Loucy (cell line): ENCODE measurements at regions not wholly inside any gene's neighbourhood (a gene's known extent, or its start where the extent isn't known, plus 50 kb on each side); places are given as distances from the start of the nearest gene placed in this dataset.

Source experiments
- H2AFZ ChIP-seq: fragments of 200-600 bp; sonication (generic); 2 replicates; pipeline ENCODE4 v1.6.0; 2016; ENCODE audit warnings: antibody characterized with exemption, mild to moderate bottlenecking, low read length, moderate library complexity
- H3F3A ChIP-seq: fragments of 200-600 bp; 2 replicates; pipeline ENCODE4 v1.6.0; 2016; ENCODE audit warnings: antibody characterized with exemption, low read depth, mild to moderate bottlenecking
- H3K27me3 ChIP-seq: fragments of 200-600 bp; sonication (generic); 2 replicates; pipeline ENCODE4 v1.6.1; 2014; ENCODE audit warnings: low read length, mild to moderate bottlenecking; ENCODE audit not compliant: insufficient read depth, poor library complexity, severe bottlenecking
- H3K36me3 ChIP-seq: fragments of 200-600 bp; sonication (generic); 2 replicates; pipeline ENCODE4 v1.6.1; 2016; ENCODE audit warnings: low read length; ENCODE audit not compliant: insufficient read depth
- H3K4me1 ChIP-seq: fragments of 200-600 bp; sonication (generic); 2 replicates; pipeline ENCODE4 v1.5.1; 2014; ENCODE audit warnings: low read length, mild to moderate bottlenecking; ENCODE audit not compliant: insufficient read depth, poor library complexity, severe bottlenecking
- H3K4me2 ChIP-seq: fragments of 200-600 bp; sonication (generic); 2 replicates; pipeline ENCODE4 v1.6.0; 2014; ENCODE audit warnings: antibody characterized with exemption, low read length, low read depth, mild to moderate bottlenecking; ENCODE audit not compliant: poor library complexity, severe bottlenecking
- H3K4me3 ChIP-seq: fragments of 200-600 bp; sonication (generic); 2 replicates; pipeline ENCODE4 v1.5.1; 2014; ENCODE audit warnings: low read length, mild to moderate bottlenecking, mixed read lengths; ENCODE audit not compliant: poor library complexity, severe bottlenecking
- H3K79me2 ChIP-seq: fragments of 200-600 bp; sonication (generic); 2 replicates; pipeline ENCODE4 v1.6.1; 2014; ENCODE audit warnings: low read length; ENCODE audit not compliant: insufficient read depth
- H3K9ac ChIP-seq: fragments of 200-600 bp; sonication (generic); 2 replicates; pipeline ENCODE4 v1.6.0; 2014; ENCODE audit warnings: mild to moderate bottlenecking, low read depth, low read length, moderate library complexity; ENCODE audit not compliant: poor library complexity, severe bottlenecking
- H3K9me2 ChIP-seq: fragments of 200-600 bp; sonication (generic); replicated peaks from 2 replicates; pipeline ENCODE4 v1.6.1; 2016; ENCODE audit warnings: low read depth, low read length, mixed read lengths
- H3K9me3 ChIP-seq: fragments of 200-600 bp; sonication (generic); 2 replicates; pipeline ENCODE4 v1.6.1; 2014; ENCODE audit warnings: mild to moderate bottlenecking, antibody characterized with exemption, low read length, low read depth; ENCODE audit not compliant: insufficient read depth
- H4K20me1 ChIP-seq: fragments of 200-600 bp; sonication (generic); 2 replicates; pipeline ENCODE4 v1.6.0; 2014; ENCODE audit warnings: antibody characterized with exemption, low read length, mild to moderate bottlenecking; ENCODE audit not compliant: insufficient read depth, poor library complexity, severe bottlenecking
- EZH2phosphoT487 ChIP-seq: fragments of 200-600 bp; IDR thresholded peaks from 2 replicates; pipeline ENCODE4 v1.6.1; 2018; ENCODE audit warnings: antibody characterized with exemption, mild to moderate bottlenecking, moderate library complexity, borderline replicate concordance
- TF ChIP-seq, protein P1 (sequence below): fragments of 200-600 bp; sonication (generic); conservative IDR thresholded peaks from 2 replicates; pipeline ENCODE4 v1.5.1; 2014; ENCODE audit warnings: mild to moderate bottlenecking, antibody characterized with exemption, low read length

DNA sequence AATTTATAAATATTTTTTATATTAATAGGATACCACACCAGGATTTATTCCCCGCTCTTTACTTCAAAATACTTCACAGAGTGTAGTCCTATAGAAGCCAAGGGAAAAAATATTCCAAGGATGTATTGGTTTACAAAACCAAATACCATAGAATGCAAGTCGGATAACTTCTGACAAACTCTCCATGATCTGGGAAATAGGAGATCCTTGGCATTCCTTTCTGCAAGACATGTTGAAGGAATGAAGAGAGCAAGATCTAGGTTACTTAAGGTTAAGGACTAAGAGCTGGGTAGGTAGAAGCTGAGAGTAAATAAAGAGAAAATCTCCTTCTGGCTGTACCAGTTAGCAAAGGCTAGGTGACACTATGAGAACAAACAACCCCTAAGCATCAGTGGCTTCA, 141.2 kb downstream of the LRATD1 start:
- H3F3A ChIP-seq, result no peaks in the 10 kb centered on the region
- H3K9me3 ChIP-seq, result no peaks in the 10 kb centered on the region
- H2AFZ ChIP-seq, result no peak overlapping the region
- no peak overlapping the region for H3K4me3 ChIP-seq
- H3K36me3 ChIP-seq, result no peaks in the 10 kb centered on the region
- no peak overlapping the region for H3K9ac ChIP-seq
- no peak overlapping the region for H3K4me2 ChIP-seq
- no peaks in the 10 kb centered on the region for H3K27me3 ChIP-seq
- no peaks in the 10 kb centered on the region for H3K79me2 ChIP-seq
- no peaks in the 10 kb centered on the region for H3K9me2 ChIP-seq
- no peak for TF ChIP-seq EZH2phosphoT487
- TF ChIP-seq, protein P1, sequence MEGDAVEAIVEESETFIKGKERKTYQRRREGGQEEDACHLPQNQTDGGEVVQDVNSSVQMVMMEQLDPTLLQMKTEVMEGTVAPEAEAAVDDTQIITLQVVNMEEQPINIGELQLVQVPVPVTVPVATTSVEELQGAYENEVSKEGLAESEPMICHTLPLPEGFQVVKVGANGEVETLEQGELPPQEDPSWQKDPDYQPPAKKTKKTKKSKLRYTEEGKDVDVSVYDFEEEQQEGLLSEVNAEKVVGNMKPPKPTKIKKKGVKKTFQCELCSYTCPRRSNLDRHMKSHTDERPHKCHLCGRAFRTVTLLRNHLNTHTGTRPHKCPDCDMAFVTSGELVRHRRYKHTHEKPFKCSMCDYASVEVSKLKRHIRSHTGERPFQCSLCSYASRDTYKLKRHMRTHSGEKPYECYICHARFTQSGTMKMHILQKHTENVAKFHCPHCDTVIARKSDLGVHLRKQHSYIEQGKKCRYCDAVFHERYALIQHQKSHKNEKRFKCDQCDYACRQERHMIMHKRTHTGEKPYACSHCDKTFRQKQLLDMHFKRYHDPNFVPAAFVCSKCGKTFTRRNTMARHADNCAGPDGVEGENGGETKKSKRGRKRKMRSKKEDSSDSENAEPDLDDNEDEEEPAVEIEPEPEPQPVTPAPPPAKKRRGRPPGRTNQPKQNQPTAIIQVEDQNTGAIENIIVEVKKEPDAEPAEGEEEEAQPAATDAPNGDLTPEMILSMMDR, result no peak
- no peaks in the 10 kb centered on the region for H3K4me1 ChIP-seq
- no peaks in the 10 kb centered on the region for H4K20me1 ChIP-seq

DNA sequence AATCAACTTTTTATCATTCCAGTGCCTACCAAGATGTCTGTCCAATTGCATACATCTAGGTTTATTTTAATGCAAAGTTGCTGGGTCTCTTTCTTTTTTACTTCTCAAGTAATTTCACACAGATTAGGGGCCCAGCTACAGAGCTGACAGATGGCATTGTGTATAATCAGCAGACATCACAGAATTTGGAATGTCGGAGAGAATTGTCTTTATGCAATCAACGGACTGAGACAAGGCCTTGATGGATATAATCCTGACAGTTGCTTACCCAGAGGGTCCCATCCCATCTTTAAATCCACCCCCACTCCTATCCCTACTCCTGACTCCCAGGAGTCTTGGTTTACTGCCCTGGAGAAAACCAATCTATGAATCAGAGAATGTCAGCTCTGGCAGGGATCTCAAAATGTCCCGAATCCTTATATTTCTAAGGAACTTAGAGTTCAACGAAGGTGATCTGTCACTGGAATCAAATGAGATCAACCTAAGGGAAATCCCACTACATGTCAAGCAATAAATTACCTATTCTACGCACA, 142.0 kb downstream of the LRATD1 start:
- Histone ChIP-seq H3F3A (no peaks in the 10 kb centered on the region), H3K79me2 (no peaks in the 10 kb centered on the region), H3K36me3 (no peaks in the 10 kb centered on the region), H3K4me2 (no peak overlapping the region), H3K4me3 (no peak overlapping the region), H3K27me3 (no peaks in the 10 kb centered on the region), H3K9me2 (no peaks in the 10 kb centered on the region), H3K9me3 (no peaks in the 10 kb centered on the region), H4K20me1 (no peaks in the 10 kb centered on the region), H3K9ac (no peak overlapping the region), H2AFZ (no peak overlapping the region), H3K4me1 (no peaks in the 10 kb centered on the region)
- TF ChIP-seq, protein P1, result no peak
- no peak for TF ChIP-seq EZH2phosphoT487

DNA sequence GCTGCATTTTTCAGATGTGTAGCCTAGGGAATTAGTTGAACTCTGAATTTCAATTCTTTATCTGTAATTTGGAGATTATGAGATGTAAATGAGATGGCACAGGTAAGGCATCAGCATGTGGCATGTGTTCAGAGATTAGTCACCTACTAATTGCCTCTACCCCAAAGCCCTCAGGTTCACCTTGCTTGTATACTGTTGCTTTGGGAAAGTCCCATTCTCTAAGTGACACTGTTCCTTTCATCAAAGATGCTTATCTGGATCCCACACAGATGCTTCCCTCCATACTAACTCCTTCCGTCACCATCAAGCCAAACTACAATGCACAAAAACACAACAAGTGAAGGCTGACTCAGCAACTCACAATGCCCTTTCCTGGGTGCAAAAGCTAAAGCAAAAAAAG, 143.7 kb downstream of the LRATD1 start:
- Histone ChIP-seq H3K4me2 (no peak overlapping the region), H3K27me3 (no peaks in the 10 kb centered on the region), H3K9me2 (no peaks in the 10 kb centered on the region), H3K9ac (no peak overlapping the region), H3K36me3 (no peaks in the 10 kb centered on the region), H3K4me1 (no peaks in the 10 kb centered on the region), H3K79me2 (no peaks in the 10 kb centered on the region), H3K4me3 (no peak overlapping the region), H3K9me3 (no peaks in the 10 kb centered on the region), H4K20me1 (no peaks in the 10 kb centered on the region), H3F3A (no peaks in the 10 kb centered on the region), H2AFZ (no peak overlapping the region)
- TF ChIP-seq, protein P1, result no peak
- TF ChIP-seq EZH2phosphoT487, result no peak
